Fibroblast of villous mesenchyme (primary cell): ENCODE measurements at regions not wholly inside any gene's neighbourhood (a gene's known extent, or its start where the extent isn't known, plus 50 kb on each side); places are given as distances from the start of the nearest gene placed in this dataset.

Source experiments
- DNase-seq: peaks from one replicate; pipeline ENCODE4 v3.0.0-alpha.2; 2010; ENCODE audit warnings: low read depth
- H3K4me3 ChIP-seq: 2 replicates; pipeline ENCODE4 v1.5.1; 2011; ENCODE audit warnings: low read depth, mild to moderate bottlenecking, low read length
- CTCF ChIP-seq: IDR thresholded peaks from 2 replicates; pipeline ENCODE4 v1.5.1; 2012; ENCODE audit warnings: low read depth, mild to moderate bottlenecking, low read length; ENCODE audit not compliant: insufficient read depth

DNA sequence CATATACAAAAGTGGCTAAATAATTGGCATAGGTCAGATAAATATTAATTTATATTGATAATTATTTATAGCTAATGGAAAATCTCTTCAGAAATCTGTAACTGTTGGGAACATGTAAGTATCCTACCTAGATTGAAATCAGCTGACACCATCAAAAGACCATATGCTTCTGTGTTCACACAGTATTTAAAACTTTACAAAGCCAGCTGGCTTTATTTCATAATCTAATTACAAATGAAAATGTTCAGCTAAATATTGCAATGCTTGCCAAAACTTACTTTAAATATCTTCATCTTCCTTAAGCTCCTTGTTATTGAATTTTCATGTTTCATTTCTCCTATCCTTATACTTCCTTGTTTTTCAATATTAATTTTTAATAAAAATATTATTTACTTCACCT lies 190.9 kb upstream of the DOK6 start:
- DNase-seq = no peak
- TF ChIP-seq CTCF = no peak

GRCh38 chr18:69213842-69214241 lies 186.8 kb upstream of the DOK6 start:
- no peak for DNase-seq
- H3K4me3 ChIP-seq = no peak overlapping the region
- TF ChIP-seq CTCF = no peak

More for the DNA sequence above, 190.9 kb upstream of the DOK6 start:
- no peak overlapping the region for H3K4me3 ChIP-seq

DNA sequence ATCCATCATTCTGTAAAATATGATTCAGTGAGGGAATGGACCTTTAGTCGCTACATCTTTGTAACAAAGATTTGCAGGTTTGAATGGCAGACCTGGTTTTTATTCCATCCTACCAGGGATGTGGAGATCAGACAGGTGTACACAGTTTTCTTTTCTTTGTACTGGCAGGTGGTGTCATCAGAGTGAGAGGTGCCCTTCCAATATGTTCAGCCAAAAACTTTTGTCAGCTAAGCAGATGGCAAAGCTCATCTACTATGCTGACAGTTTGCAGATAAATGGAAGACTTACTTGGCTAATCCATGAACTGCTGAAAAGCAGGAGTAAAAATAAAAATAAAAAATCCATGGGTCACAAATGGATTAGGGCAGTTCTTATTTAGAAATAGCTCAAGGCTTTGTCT lies 185.5 kb upstream of the DOK6 start:
- TF ChIP-seq CTCF = no peak
- DNase-seq = no peak
- no peak overlapping the region for H3K4me3 ChIP-seq

DNA sequence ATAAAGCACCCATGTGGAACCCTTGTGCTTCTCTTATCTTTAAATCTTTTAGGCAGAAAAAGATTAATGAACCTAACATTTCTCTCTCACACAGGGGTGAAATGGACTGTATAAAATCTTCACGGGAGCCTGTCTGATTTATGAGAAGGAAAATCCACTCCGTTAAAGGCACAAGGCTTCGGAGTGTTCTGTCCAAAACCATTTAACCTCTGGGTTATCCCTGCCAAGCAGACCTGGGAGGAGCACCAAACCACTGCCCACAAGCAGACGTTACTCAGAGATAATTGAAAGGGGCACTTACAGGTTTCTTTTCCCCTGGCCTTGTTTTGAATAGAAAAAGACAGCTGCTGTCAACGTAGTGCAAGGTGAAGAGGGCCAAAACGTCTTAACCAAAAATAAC lies 184.4 kb upstream of the DOK6 start:
- no peak for DNase-seq
- no peak overlapping the region for H3K4me3 ChIP-seq
- no peak for TF ChIP-seq CTCF

GRCh38 chr18:69217196-69218000 lies 183.3 kb upstream of the DOK6 start:
- DNase-seq = no peak
- no peak overlapping the region for H3K4me3 ChIP-seq
- no peak for TF ChIP-seq CTCF

GRCh38 chr18:69220529-69220928 lies 180.2 kb upstream of the DOK6 start:
- no peak for DNase-seq
- H3K4me3 ChIP-seq = no peak overlapping the region
- no peak for TF ChIP-seq CTCF

DNA sequence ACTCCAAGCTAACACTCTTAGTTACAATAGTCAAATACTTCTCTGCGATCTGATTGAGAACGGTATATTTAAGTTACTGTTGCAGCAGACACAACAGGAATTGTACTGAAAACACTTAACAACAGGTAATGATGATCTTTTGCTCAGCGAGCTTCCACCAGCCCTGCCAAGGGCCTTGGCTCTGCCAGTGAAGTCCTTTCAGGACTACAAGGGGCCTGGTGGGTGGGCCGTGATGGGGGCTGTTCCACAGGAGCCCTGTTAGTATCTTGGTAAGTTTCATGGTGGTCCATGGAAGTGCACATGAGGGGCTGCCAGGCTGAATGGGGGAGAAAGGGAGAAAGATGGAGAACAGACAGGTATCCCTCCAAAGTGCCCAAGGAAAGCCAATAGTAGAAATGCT lies 178.6 kb upstream of the DOK6 start:
- no peak for TF ChIP-seq CTCF
- no peak for DNase-seq
- no peak overlapping the region for H3K4me3 ChIP-seq
